ENCODE measurements at regions not wholly inside any gene's neighbourhood (a gene's known extent, or its start where the extent isn't known, plus 50 kb on each side); places are given as distances from the start of the nearest gene placed in this dataset.

DNA sequence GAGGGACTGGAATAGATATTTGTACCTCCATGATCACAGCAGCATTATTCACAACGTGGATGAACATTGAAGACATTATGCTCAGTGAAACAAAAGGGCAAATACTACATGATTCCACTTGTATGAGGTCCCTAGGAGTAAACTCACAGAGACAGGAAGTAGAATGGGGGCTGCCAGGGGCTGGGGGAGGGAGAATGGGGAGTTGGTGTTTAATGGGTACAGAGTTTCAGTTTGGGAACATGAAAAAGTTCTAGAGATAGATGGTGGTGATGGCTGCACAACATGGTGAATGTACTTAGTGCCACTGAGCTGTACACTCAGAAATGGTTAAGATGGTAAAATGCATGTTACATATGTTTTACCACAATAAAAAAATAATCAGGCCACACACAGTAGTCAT, 164.3 kb upstream of the RREB1 start:
- TF ChIP-seq, protein P1, sequence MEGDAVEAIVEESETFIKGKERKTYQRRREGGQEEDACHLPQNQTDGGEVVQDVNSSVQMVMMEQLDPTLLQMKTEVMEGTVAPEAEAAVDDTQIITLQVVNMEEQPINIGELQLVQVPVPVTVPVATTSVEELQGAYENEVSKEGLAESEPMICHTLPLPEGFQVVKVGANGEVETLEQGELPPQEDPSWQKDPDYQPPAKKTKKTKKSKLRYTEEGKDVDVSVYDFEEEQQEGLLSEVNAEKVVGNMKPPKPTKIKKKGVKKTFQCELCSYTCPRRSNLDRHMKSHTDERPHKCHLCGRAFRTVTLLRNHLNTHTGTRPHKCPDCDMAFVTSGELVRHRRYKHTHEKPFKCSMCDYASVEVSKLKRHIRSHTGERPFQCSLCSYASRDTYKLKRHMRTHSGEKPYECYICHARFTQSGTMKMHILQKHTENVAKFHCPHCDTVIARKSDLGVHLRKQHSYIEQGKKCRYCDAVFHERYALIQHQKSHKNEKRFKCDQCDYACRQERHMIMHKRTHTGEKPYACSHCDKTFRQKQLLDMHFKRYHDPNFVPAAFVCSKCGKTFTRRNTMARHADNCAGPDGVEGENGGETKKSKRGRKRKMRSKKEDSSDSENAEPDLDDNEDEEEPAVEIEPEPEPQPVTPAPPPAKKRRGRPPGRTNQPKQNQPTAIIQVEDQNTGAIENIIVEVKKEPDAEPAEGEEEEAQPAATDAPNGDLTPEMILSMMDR (IDR thresholded peaks at IDR 0.05): no peak
- no peak for TF ChIP-seq RXRA (IDR thresholded peaks at IDR 0.05; ENCODE audit: borderline replicate concordance, low read depth)
- TF ChIP-seq FOSL2 (IDR thresholded peaks at IDR 0.05; ENCODE audit: borderline replicate concordance, low read depth): no peak
- no peak for TF ChIP-seq NFIC (IDR thresholded peaks at IDR 0.05; ENCODE audit: borderline replicate concordance)
- TF ChIP-seq POLR2AphosphoS5 (IDR thresholded peaks at IDR 0.05; ENCODE audit: low read depth, low read length): no peak
- TF ChIP-seq, protein P2, sequence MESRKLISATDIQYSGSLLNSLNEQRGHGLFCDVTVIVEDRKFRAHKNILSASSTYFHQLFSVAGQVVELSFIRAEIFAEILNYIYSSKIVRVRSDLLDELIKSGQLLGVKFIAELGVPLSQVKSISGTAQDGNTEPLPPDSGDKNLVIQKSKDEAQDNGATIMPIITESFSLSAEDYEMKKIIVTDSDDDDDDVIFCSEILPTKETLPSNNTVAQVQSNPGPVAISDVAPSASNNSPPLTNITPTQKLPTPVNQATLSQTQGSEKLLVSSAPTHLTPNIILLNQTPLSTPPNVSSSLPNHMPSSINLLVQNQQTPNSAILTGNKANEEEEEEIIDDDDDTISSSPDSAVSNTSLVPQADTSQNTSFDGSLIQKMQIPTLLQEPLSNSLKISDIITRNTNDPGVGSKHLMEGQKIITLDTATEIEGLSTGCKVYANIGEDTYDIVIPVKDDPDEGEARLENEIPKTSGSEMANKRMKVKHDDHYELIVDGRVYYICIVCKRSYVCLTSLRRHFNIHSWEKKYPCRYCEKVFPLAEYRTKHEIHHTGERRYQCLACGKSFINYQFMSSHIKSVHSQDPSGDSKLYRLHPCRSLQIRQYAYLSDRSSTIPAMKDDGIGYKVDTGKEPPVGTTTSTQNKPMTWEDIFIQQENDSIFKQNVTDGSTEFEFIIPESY (IDR thresholded peaks at IDR 0.05; ENCODE audit: borderline replicate concordance, low read depth): no peak
- no peak for TF ChIP-seq RCOR1 (IDR thresholded peaks at IDR 0.05; ENCODE audit: low read length)
- TF ChIP-seq FOXM1 (IDR thresholded peaks at IDR 0.05; ENCODE audit: low read depth): no peak
- no peak for TF ChIP-seq EP300 (IDR thresholded peaks at IDR 0.05; ENCODE audit: borderline replicate concordance in 1 of 2, low read depth in 1 of 2, low read length in 1 of 2)
- TF ChIP-seq YY1 (IDR thresholded peaks at IDR 0.05; ENCODE audit: low read depth): no peak
- TF ChIP-seq, protein P3, sequence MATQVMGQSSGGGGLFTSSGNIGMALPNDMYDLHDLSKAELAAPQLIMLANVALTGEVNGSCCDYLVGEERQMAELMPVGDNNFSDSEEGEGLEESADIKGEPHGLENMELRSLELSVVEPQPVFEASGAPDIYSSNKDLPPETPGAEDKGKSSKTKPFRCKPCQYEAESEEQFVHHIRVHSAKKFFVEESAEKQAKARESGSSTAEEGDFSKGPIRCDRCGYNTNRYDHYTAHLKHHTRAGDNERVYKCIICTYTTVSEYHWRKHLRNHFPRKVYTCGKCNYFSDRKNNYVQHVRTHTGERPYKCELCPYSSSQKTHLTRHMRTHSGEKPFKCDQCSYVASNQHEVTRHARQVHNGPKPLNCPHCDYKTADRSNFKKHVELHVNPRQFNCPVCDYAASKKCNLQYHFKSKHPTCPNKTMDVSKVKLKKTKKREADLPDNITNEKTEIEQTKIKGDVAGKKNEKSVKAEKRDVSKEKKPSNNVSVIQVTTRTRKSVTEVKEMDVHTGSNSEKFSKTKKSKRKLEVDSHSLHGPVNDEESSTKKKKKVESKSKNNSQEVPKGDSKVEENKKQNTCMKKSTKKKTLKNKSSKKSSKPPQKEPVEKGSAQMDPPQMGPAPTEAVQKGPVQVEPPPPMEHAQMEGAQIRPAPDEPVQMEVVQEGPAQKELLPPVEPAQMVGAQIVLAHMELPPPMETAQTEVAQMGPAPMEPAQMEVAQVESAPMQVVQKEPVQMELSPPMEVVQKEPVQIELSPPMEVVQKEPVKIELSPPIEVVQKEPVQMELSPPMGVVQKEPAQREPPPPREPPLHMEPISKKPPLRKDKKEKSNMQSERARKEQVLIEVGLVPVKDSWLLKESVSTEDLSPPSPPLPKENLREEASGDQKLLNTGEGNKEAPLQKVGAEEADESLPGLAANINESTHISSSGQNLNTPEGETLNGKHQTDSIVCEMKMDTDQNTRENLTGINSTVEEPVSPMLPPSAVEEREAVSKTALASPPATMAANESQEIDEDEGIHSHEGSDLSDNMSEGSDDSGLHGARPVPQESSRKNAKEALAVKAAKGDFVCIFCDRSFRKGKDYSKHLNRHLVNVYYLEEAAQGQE (IDR thresholded peaks at IDR 0.05; ENCODE audit: low read depth, low read length): no peak
- TF ChIP-seq RFX5 (IDR thresholded peaks at IDR 0.05; ENCODE audit: low read length): no peak
- TF ChIP-seq JUND (IDR thresholded peaks at IDR 0.05): no peak

Data from SK-N-SH (cell line).